Activated CD4-positive, alpha-beta T cell treated with anti-CD3 and anti-CD28 coated beads, Interleukin-10, Interleukin-2, amounts not matched to agents 100 ng/mL and 50 ng/mL, durations not matched to agents 16 hours and 8 hours (primary cell): ENCODE measurements at regions not wholly inside any gene's neighbourhood (a gene's known extent, or its start where the extent isn't known, plus 50 kb on each side); places are given as distances from the start of the nearest gene placed in this dataset.

ENCODE experiments used
- DNase-seq: peaks from one replicate; pipeline ENCODE4 v3.0.0-alpha.2; 2020

DNA sequence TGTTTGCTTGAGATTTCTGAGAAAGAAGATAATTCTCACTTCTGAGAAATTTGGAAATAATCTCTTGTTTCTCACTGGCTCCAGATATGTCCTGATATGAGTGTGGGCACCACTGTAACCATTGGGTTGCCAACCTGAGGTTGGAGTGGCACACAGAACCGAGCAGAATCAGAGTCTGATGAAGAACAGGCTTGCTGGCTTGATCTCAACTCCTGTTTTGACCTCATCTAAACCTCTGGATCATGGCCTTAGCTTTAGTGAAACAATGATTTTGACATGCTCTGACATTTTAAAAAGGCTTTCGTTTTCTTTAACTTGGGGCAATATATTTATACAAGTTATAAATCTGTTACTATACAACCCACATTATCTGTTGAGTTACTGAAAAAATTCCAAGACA is 548.0 kb downstream of the IRS1 start:
- DNase-seq: no peak

DNA sequence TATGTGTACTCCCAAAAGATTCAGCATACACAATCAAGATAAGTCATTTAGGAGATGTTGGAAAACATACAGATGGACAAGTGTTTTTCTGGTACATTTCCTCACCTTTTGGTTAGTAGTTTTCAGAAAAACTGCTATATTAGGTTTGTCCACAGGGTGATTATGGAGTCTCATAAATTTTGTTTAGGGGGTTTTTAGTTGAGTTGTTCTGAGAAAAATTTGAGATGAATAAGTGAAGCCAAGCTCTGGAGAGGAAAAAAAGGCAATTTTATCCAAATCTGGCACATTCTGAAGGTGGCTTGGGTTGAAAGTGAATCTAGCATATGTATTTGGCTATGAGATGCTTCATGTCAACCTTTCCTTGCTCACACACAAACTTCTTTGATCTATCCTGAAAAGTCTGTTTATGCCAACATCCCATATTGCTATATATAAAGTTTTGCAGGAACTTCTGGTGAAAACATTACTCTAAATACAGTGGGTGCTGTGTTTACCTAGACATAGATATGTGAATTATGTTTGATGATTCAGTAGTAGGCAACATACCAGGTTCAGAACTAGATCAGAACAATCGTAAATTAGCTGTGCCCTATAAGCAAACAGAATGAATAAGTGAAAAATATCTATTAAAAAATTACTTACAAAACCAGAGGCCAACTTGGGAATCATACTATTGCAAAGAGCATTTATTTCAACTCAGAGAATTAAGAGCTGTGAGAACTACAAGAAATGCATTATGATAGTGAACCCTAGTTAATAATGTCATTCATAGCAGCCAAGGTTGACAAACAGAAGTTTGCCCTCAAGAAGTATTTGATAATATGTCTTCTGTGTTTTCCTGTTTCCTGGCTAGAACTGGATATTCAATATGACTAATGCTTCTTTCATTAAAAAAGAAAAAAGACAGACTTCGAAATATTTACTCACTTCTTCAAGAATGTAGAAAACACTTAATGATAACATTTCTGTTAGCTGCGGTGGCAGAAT is 552.0 kb downstream of the IRS1 start:
- no peak for DNase-seq

DNA sequence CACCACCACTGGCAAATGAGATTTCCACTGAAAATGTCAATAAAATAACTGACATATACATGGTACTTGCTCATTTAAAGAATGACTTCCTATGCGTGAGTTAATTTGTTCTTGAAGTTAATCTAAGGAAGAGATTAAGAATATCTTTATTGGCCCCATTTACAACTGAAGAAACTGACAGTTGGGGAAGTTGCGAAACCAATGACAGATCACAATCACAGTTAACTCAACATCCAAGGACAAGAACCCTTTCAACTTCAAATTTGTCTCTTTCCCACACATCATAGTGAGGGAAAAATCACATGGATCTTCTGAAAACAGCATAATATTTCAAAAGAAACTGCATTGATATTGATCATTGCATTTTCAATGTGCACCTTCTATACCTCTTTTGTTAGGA is 565.4 kb downstream of the IRS1 start:
- no peak for DNase-seq

DNA sequence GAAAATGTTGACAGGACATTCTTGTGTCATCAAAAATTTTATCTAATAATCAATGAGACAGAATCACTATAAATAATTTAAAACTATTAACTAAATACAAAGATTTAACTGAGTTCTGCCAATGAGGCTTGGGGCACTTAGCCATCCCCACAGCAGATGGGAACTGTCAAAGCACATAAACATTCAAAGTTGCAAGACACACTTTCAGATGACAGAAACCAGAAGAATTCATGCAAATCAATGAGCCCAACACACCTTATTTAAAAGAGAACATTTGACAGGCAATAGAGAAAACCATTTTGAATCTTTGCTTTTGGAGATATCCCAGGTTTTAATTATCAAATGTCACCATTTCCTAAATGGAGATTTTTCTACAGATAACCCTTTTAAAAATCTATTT is 566.2 kb downstream of the IRS1 start:
- no peak for DNase-seq

DNA sequence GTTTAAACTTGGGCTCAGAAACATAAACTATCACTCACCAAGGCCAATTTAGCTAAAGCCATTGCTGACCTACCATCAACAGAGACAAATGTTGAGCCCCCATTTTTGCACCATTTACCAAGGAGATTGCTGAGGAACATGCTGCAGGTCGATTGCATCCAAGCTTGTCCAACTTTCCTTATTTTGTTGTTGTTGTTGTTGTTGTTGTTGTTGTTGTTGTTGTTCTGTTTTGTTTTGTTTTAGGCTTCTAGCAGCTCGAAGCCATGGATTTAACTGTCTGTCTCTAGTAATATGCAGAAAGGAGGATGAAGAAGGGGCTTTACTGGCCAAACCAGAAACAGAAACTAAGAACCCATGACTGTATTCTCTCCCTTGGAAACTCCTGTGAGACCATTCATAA is 571.5 kb downstream of the IRS1 start:
- no peak for DNase-seq

DNA sequence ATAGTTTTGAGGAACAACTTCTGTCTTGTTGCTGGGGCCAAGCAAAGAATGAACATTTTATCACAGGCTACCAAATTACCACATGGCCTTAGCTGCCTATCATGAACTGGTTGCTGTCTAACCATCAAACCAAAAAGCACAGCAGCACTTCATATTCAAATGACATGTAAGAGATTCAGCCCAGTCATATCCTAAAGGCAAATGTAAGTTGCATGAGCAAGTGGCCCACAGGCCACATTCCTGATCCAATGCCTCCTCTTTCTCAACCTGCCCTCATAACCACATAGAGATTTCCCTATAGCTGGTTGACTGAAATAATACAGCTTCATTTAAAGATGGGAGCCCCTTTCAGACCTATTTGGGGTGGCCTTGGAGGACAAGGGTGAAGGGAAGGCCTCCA is 572.3 kb downstream of the IRS1 start:
- no peak for DNase-seq

DNA sequence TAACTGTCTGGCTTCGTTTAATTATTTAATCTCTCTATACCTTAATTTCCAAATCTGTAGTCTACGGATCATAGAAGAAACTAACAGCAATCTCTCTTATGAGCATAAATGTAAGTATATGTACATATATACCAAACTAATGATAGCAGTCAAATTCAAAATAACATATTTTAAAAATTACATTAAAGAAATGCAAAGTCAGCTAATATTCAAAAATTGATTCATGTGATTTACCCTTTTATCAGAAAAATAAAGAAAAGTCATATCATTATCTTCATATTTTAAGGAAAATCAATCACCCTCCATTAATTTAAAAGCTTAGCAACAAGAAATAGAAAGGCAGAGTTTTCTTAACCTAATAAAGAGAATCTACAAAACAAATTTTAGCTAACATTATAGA is 575.9 kb downstream of the IRS1 start:
- DNase-seq: no peak

DNA sequence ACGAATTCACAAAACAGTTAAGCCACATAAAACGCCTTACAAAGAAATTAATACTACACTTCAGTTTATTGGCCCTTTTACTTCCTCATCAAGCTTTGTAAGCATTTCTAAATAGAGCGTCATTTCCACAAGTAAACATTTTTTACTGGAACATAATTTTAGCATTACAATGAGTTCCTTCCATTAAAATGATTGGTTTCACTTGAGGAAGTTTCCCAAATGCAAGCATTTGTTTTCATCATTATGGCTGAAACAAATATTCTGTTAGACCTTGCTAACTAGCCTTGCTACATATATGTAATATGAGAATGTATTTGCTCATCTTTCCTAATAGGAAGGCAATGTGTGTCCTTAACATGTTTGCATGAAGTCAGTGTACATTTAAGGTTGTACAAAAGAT is 579.1 kb downstream of the IRS1 start:
- DNase-seq: no peak

DNA sequence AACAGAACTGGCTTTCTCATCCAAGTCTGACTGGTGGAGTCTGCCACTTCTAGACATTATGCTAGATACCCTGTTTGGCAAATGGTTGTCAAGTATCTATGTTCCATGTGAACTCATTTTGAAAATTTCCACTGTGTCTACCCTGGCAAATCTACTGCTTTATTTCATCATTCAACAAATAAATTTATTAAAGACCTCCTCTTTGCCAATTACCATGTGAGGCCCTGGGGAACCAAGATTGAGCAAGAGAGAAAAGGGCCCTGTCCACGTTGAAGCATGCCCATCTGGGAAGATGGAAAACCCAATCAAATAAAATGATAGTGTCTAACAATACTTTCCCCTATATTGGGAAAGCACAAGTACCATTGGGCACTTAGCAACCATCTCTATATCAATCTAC is 582.4 kb downstream of the IRS1 start:
- DNase-seq: no peak

DNA sequence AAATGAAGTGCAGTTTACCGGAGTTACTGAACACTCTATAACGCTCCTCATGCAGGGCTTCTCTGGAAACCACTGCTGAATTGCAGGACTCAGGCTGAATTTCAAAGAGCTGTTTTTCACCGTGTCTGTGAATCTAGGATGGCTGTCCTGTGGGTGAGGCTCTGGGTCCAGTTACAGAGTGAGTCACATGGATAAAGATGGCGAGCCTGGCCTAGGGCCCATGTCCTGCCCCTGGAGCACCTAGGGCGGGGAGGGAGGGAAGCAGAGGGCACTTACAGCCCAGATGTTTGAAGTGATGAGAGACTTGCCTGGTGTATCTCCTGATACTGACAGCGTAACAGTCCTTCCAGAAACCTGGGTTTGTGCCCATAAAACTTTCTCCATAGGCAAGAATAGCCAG is 583.0 kb downstream of the IRS1 start:
- DNase-seq: no peak

DNA sequence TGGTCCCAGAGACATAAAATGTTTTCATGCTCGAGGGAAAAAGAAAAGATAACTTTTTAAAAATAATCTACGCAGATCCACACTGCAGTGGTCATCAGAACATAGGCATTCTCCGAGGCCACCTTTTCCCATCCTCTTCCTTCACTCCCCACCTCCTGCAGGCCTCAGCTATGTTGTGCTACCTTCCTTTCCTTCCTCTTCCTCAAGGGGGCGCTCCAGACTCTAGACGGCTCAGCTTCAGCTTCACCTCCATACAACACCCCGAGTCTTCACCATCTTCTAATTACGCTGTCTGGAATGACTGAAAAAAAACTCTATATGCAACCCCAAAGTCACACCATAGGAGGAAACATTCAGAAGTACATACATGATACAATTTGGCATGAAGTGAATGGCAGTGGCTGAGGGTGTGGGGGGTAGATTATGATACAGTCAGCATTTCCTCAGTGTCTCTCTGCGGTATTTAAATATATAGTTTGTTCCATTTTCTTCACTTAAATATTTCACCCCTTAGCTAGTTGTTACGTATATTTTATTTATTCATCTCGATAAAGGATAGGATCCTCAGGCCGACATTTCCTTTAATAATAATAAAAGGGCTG is 583.6 kb downstream of the IRS1 start:
- DNase-seq: peak; percentile 61

DNA sequence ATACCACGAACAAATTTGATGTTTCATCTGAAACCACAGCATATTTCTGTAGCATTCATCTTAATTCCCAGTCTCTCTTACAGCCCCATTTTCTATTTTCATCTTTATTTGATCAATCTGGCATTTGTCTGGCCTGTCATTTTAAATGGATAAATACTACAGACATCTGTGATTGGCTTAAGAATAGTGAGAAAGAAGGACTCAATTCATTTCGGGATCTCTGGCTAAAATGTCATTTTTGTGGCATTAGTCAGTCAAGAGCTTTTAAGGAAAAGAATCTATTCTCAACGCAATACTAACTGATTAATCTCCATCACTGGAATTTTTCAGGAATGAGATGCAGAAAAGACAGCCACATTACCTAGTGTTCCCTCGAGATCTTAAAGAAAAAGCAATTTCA is 585.9 kb downstream of the IRS1 start:
- DNase-seq: no peak

DNA sequence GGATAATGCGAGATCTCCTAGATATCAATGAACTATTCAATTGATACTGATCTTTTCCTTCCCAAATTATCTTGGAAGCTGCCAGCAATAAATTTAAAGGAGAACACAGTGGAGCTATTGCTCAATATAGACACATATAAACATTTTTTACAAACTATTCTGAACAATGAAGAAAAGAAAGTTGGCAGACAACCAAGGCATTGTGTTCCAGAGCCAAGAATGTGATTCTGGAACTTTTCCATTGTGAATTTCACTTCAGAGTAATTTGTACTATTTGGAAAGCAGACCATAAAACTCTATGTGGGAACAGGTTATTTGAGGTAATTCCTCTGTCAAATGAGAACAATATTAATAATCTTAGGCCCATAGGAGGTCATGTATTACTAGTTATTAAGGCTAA is 588.2 kb downstream of the IRS1 start:
- DNase-seq: no peak

DNA sequence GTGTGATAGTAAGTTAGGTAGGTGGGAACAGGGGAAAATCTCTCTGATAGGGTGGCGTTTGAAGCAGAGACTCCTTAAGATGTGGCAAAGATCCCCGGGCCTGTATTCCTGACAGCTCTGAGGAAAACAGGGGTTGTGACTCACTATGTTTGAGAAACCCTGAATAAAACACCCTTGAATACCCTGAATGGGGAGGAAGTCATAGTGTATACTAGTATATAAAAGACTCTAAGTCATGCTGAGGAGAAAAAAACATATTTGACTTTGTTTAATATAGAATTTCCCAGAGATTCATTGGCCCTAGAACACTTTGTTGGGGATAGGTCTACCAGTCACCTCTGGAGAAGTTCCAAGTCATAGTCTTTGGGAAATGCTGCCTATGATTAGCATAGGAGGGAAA is 590.9 kb downstream of the IRS1 start:
- no peak for DNase-seq

DNA sequence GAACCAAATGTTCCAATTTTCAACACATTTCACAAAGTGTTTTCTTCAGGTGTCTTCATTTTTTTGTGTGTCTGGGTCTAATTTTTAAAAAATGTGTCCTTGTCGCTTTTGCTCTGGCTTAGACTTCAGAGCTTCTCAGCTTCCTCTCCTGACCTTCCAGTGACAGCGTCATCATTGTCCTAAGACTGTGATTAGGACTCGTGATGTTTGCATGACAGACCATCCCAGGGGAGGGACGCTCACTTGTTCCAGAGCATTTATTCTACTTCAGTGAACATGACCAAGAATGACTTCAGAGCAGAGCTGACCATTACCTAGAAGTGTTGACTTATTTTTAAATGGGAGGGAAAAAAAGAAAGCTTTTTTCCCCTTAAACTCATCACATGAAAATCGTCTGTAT is 591.9 kb downstream of the IRS1 start:
- DNase-seq: no peak

DNA sequence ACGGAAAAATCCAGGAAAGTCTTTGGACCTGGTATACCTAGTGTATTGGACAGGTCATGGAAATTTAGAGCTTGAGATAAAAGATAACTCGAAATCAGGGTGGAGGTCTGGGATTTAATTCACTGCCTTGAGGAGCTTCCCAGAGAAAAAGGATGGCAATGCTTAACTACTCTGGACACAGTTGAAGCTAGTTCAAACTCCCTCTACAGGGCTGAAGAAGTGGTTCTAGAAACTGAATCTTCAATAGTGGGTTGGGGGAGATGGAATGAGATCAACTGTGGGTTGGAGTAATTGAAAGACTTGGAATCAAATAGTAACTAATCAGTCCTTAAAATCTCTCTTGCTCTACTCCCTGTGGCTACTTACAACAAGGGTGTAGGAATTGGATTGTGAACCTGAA is 600.1 kb downstream of the IRS1 start:
- no peak for DNase-seq

DNA sequence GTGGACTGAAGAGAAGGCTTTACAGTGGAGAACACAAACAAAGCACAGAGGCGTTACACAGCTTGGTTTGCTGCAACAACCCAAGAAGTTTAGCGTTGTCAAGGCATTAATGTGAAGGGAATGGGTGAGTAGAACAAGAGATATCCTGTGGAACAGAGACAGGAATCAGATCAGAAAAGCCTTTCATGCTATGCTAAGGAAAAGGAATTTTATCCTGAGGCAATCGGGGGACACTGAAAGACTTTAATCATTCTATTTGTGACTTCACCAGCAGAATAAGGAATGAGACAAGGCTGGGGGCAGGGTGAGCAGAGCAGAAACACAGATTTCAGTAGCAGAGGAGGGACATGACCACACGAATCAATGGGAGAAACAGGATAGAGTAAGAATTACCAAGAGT is 600.7 kb downstream of the IRS1 start:
- DNase-seq: no peak

DNA sequence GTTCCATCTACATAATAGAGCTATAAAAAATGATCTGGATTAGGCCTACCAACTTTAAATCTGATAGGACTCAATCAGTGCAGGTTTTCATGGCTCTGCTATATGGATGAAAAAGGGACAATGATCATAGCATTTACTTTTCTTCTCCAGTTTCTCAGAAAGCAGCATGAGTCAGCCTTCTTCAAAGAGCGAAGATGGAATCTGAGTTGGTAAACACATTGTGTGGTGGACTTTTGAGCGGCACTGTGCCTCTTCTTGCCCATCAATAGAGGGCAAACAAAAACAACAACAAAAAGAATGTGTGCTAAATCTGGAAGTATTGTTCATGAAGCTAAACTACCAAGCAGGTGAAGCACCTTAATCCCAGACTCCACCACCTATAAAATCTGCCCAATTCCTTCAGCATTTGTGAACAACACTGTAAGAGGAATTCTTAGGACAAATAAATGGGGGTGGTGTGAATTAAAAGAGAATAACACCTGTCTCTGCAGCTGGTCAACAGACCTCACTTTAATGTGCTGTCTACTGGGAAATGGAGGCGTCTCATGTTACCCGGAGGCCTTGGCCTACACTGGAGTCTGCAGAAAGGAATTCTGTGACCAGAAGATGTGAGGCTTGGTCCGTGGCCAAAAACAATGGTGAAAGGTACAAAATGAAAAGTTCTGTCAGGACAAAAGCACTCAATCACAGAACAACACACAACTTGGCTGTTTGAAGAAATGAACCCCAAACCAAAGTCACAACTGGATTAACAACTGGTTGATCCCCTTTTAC is 609.0 kb downstream of the IRS1 start:
- no peak for DNase-seq

DNA sequence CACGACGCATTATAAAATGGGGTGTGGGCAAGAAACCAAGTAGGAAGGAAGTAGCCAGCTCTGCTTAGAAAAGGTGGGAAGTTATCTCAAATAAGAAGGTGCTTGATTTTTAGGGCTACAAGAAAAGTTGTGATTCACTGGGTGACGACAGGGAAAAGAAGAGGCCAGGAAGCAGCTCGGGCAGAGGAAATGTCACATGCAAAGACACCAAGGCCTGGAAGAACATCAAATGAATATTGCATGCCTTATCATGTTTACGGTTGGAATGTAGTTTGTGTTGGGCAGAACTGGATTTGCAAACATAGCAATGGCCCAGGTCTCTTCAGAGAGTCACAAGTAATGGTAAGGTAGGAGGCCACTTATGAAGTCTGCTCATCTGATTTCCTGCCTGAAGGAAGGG is 610.6 kb downstream of the IRS1 start:
- no peak for DNase-seq

DNA sequence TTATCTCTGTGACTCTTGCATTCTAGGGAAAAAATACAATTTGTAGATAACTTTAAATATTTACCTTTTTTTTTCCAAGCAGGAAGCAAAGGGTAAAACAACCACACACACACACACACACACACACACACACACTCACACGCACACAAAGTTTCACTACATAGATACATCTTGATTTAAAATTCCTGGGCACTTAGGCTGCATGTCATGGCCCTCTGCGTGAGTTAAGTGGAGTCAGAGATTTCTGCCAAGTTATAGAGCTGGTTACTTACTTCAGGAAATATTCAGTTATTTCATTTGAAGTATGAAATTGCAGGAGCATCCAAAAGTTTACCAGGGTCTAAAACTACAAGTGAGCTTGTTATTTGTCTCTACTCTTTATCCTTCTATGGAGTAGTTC is 612.0 kb downstream of the IRS1 start:
- no peak for DNase-seq

DNA sequence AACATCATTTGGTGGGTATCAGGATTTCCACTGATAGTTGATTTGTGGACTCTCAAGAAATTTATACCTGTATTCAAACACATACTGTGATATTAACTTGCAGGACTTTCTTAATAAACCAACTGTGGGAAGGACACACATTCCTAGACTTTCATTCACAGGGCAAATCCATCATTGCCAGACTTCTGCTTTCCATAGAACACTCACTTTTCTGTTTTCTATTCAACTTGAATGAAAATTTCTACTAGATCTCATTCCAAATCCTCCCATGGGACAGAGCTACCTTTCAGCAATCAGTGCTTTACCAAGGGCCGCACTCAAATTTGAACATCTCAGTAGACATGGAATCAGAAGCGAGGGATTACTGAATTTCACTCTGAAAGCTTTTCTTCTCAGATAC is 612.5 kb downstream of the IRS1 start:
- no peak for DNase-seq

DNA sequence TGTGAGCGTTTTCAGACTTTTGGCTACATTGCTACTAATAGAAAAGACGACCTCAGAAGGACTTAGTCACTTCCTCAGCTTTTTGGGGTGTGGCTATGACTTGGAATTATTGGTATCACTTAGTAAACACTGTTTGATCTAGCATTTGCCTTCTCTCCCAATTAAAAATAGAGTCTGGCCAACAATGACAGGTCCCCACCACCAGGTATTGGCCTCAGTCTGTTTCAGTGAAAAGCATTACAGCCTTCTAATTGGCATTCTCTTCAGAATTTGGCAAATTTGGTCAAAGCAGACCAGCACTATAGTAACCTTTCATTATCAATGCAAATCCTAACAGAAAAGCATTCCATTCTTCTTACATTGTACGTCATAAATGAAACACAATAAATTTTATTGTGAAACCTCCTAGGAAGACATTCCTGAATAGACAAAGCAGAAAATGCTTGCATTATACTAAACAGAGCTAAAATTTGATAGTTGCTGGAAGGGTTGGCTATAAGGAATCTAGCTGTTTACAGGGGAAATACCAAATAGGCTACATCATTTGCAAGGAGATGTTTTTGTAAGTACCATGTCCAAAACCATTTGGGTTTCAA is 613.9 kb downstream of the IRS1 start:
- DNase-seq: no peak

DNA sequence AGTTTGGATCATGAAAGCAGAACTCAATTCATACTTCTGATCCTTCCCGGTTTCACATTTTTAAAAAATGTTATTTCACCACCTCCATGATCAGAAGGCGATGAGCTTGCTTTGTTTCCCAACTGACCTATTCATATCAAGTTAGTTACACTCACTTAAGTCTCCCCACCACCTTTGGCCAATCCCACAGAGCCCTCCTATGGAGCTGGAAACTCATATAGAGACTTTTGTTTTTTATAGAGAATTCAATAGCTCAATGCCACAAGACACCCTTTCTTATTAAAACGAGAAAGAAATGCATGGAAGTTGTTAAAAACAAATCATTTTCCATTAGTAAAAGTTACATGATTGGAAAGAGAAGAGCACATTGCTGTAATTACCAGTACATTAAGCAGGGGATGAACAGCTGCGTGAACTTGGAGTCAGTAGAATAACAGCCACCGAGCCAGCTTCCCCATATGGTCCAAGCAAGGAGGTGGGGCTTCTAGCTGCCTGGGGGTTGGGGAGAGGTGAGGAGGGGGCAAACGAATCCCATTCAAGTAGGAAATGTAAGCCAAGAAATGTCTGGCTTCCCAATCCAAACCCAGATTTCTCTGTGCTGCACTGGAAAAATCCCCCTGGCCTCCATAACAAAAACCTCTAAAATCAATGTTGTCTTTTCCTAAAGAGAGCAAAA is 614.5 kb downstream of the IRS1 start:
- no peak for DNase-seq
